Panc1 (cell line): ENCODE measurements at regions not wholly inside any gene's neighbourhood (a gene's known extent, or its start where the extent isn't known, plus 50 kb on each side); places are given as distances from the start of the nearest gene placed in this dataset.
"Not testable (repeated sequence)": the region's sequence is repeated elsewhere in the genome, so short reads cannot be mapped to it uniquely, and the experiment has no call there.

ENCODE experiments used
- ATAC-seq: fragments of 200-7000 bp; cut with Tn5 transposase; 2 replicates; pipeline ENCODE4 v1.9.1; 2020; ENCODE audit warnings: mild to moderate bottlenecking, moderate library complexity
- BruUV-seq: library from RNA; stranded (reverse); fragments of 400-500 nt; replicated peaks from 2 replicates; lab custom pipeline; 2021; lab: Mats Ljungman, UMichigan
- CTCF ChIA-PET: fragments of 300-600 bp; sonication (Branson Sonifier 250); formaldehyde crosslinking; loops from one replicate; lab custom pipeline; 2022; ENCODE audit warnings: antibody characterized with exemption; lab: Charles Lee
- POLR2A ChIA-PET: fragments of 300-600 bp; sonication (Branson Sonifier 250); formaldehyde crosslinking; loops from one replicate; lab custom pipeline; 2022; ENCODE audit warnings: antibody characterized with exemption; lab: Charles Lee
- DNase-seq: peaks from one replicate; pipeline ENCODE4 v3.0.0-alpha.2; 2010; ENCODE audit warnings: low read depth, low spot score
- H3K27ac ChIP-seq: 2 replicates; pipeline ENCODE4 v1.5.1; 2011; ENCODE audit warnings: mild to moderate bottlenecking, low read length, inconsistent platforms
- H3K27me3 ChIP-seq: fragments of 200-500 bp; sonication (Bioruptor generic); 2 replicates; pipeline ENCODE4 v1.6.0; 2014; ENCODE audit warnings: low read length, inconsistent platforms; ENCODE audit not compliant: control insufficient read depth, insufficient read depth
- H3K36me3 ChIP-seq: fragments of 200-500 bp; sonication (Bioruptor generic); 2 replicates; pipeline ENCODE4 v1.5.1; 2014; ENCODE audit warnings: inconsistent platforms, mild to moderate bottlenecking, low read length, moderate library complexity; ENCODE audit not compliant: control insufficient read depth, insufficient read depth
- H3K4me1 ChIP-seq: 2 replicates; pipeline ENCODE4 v1.5.1; 2011; ENCODE audit warnings: inconsistent platforms, mild to moderate bottlenecking, low read length, moderate library complexity; ENCODE audit not compliant: control insufficient read depth, insufficient read depth
- H3K4me3 ChIP-seq, 2 experiments: 2 replicates each; pipeline ENCODE4 v1.5.1; 2011 to 2012; ENCODE audit warnings: low read depth in 2 of 2, low read length in 2 of 2, mild to moderate bottlenecking in 2 of 2, inconsistent platforms in 1 of 2, moderate library complexity in 1 of 2
- H3K9me3 ChIP-seq: fragments of 200-500 bp; sonication (Bioruptor generic); 2 replicates; pipeline ENCODE4 v1.5.1; 2014; ENCODE audit warnings: low read depth, mild to moderate bottlenecking, inconsistent platforms, low read length, moderate library complexity; ENCODE audit not compliant: control insufficient read depth, insufficient read depth
- POLR2AphosphoS5 ChIP-seq: IDR thresholded peaks from 2 replicates; pipeline ENCODE4 v1.6.1; 2012; ENCODE audit warnings: mild to moderate bottlenecking, low read depth, low read length, moderate library complexity
- SIN3A ChIP-seq: IDR thresholded peaks from 2 replicates; pipeline ENCODE4 v1.6.1; 2012; ENCODE audit warnings: low read depth, mild to moderate bottlenecking, low read length, moderate library complexity, borderline replicate concordance; ENCODE audit not compliant: insufficient read depth
- TCF7L2 ChIP-seq: IDR thresholded peaks from 2 replicates; pipeline ENCODE4 v1.6.1; 2011; ENCODE audit warnings: mild to moderate bottlenecking, low read depth, low read length, inconsistent platforms
- in situ Hi-C: cut with HindIII; loops from 2 replicates; pipeline ENCODE4 v1.10.0; 2016; ENCODE audit warnings: low sequenced_read_pairs, low pct_unique_long_range_greater_than_20kb
- intact Hi-C: fragments of 100-400 bp; cut with micrococcal nuclease; formaldehyde crosslinking; loops from one replicate; pipeline ENCODE4 v1.10.0; 2022; ENCODE audit not compliant: unreplicated experiment
- TF ChIP-seq, protein P1 (sequence below), 2 experiments: IDR thresholded peaks; 2 replicates each; pipeline ENCODE4 v1.6.1; 2011 to 2012; ENCODE audit warnings: low read depth in 2 of 2, control low read depth in 1 of 2, low read length in 1 of 2, mild to moderate bottlenecking in 1 of 2, moderate library complexity in 1 of 2; ENCODE audit not compliant: insufficient read depth in 1 of 2
- TF ChIP-seq, protein P2 (sequence below): fragments of 450-650 bp; IDR thresholded peaks from 2 replicates; pipeline ENCODE4 v1.5.1; 2017; ENCODE audit warnings: mild to moderate bottlenecking

DNA sequence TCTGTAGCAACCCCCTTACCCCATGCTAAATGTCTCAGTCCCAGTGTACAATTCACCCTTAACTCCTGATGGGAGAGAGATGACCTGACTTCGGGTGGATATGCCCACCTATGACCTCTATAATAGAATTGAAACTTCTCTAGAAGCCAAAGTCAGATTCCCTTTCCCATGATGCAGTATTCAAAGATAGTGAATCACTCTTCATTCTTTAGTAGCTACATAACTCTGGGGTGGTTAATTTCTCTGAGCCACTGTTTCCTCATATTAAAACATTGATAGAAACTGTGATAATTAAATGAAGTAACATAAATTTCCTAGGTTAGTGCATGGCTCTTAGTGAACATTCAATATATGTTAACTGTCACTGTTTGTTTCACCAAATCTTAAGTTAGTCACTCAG lies 500.4 kb downstream of the COL12A1 start:
- H3K4me3 ChIP-seq, result no peak overlapping the region
- TF ChIP-seq, protein P1, sequence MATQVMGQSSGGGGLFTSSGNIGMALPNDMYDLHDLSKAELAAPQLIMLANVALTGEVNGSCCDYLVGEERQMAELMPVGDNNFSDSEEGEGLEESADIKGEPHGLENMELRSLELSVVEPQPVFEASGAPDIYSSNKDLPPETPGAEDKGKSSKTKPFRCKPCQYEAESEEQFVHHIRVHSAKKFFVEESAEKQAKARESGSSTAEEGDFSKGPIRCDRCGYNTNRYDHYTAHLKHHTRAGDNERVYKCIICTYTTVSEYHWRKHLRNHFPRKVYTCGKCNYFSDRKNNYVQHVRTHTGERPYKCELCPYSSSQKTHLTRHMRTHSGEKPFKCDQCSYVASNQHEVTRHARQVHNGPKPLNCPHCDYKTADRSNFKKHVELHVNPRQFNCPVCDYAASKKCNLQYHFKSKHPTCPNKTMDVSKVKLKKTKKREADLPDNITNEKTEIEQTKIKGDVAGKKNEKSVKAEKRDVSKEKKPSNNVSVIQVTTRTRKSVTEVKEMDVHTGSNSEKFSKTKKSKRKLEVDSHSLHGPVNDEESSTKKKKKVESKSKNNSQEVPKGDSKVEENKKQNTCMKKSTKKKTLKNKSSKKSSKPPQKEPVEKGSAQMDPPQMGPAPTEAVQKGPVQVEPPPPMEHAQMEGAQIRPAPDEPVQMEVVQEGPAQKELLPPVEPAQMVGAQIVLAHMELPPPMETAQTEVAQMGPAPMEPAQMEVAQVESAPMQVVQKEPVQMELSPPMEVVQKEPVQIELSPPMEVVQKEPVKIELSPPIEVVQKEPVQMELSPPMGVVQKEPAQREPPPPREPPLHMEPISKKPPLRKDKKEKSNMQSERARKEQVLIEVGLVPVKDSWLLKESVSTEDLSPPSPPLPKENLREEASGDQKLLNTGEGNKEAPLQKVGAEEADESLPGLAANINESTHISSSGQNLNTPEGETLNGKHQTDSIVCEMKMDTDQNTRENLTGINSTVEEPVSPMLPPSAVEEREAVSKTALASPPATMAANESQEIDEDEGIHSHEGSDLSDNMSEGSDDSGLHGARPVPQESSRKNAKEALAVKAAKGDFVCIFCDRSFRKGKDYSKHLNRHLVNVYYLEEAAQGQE (IDR thresholded peaks at IDR 0.05; ENCODE audit: insufficient read depth in 1 of 2, low read depth in 2 of 2, low read length in 1 of 2), result no peak
- TF ChIP-seq POLR2AphosphoS5 (no peak), SIN3A (no peak), TCF7L2 (no peak)
- TF ChIP-seq, protein P2, sequence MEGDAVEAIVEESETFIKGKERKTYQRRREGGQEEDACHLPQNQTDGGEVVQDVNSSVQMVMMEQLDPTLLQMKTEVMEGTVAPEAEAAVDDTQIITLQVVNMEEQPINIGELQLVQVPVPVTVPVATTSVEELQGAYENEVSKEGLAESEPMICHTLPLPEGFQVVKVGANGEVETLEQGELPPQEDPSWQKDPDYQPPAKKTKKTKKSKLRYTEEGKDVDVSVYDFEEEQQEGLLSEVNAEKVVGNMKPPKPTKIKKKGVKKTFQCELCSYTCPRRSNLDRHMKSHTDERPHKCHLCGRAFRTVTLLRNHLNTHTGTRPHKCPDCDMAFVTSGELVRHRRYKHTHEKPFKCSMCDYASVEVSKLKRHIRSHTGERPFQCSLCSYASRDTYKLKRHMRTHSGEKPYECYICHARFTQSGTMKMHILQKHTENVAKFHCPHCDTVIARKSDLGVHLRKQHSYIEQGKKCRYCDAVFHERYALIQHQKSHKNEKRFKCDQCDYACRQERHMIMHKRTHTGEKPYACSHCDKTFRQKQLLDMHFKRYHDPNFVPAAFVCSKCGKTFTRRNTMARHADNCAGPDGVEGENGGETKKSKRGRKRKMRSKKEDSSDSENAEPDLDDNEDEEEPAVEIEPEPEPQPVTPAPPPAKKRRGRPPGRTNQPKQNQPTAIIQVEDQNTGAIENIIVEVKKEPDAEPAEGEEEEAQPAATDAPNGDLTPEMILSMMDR, result no peak
- ChIA-PET CTCF (no interaction called here), POLR2A (no interaction called here)
- no TSS peak for BruUV-seq
- no peaks in the 10 kb centered on the region for H3K36me3 ChIP-seq
- intact Hi-C loops, result no loop called here
- H3K9me3 ChIP-seq, result no peaks in the 10 kb centered on the region
- no peaks in the 10 kb centered on the region for H3K27me3 ChIP-seq
- no peaks in the 10 kb centered on the region for H3K4me1 ChIP-seq
- in situ Hi-C loops, result no loop called here
- H3K27ac ChIP-seq, result no peak overlapping the region
- no peak for ATAC-seq
- DNase-seq, result no peak

DNA sequence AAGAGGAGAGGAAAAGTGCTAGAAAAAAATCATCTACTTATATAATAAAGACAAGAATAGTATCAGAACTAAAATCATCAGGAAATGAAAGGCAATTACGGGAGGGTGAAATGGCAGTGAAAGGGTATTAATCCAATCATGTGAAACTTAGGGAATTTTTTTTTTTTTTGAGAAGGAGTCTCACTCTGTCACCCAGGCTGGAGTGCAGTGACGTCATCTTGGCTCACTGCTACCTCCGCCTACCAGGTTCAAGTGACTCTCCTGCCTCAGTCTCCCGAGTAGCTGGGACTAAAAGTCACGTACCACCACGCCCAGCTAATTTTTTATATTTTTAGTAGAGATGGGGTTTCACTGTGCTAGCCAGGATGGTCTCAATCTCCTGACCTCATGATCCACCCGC lies 501.3 kb downstream of the COL12A1 start:
- ATAC-seq, DNase-seq, H3K27me3 ChIP-seq, BruUV-seq, H3K4me1 ChIP-seq, POLR2A ChIA-PET, intact Hi-C loops, H3K27ac ChIP-seq, H3K9me3 ChIP-seq, CTCF ChIA-PET, H3K4me3 ChIP-seq, H3K36me3 ChIP-seq, in situ Hi-C loops: not testable (repeated sequence)

DNA sequence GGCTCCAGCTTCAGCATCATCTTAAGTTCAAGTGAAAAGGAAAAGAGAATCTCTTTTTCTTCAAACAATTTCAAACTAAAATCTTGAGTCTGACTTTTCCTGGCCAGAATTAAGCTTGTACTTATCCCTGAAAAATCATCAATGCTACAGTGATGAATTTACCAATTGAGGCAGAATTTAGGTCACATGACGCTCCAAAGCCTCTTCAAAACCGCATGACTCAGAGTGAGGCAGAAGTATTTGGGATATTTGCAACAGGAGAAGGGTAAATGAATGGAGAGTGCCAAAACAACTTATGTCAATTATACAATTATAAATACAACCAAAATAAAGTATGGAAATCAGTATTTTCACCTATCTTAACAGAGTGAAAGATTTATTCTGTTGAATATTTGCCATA lies 515.5 kb downstream of the COL12A1 start:
- Histone ChIP-seq H3K27me3 (no peaks in the 10 kb centered on the region), H3K27ac (no peak overlapping the region), H3K9me3 (no peaks in the 10 kb centered on the region), H3K4me3 (no peak overlapping the region), H3K36me3 (no peaks in the 10 kb centered on the region), H3K4me1 (no peaks in the 10 kb centered on the region)
- no peak for DNase-seq
- POLR2A ChIA-PET, result no interaction called here
- CTCF ChIA-PET, result no interaction called here
- no TSS peak for BruUV-seq
- in situ Hi-C loops (no loop called here), intact Hi-C loops (no loop called here)
- no peak for TF ChIP-seq TCF7L2
- TF ChIP-seq, protein P1 (IDR thresholded peaks at IDR 0.05; ENCODE audit: insufficient read depth in 1 of 2, low read depth in 2 of 2, low read length in 1 of 2), result no peak
- TF ChIP-seq POLR2AphosphoS5, result no peak
- TF ChIP-seq SIN3A, result no peak
- TF ChIP-seq, protein P2, result no peak
- no peak for ATAC-seq
